ENCODE measurements at regions not wholly inside any gene's neighbourhood (a gene's known extent, or its start where the extent isn't known, plus 50 kb on each side); places are given as distances from the start of the nearest gene placed in this dataset.

- no peak for ATAC-seq
- 26 to 57% (median 48%) methylated on average over 1 of the region's 1 CpG for WGBS, 4 donors
- TF ChIP-seq CTCF (IDR thresholded peaks at IDR 0.05) (no peak), POLR2A (IDR thresholded peaks at IDR 0.05) (no peak)
These were observed 152.4 kb upstream of the SPIN4 start for GRCh38 chrX:63503541-63503940.

GRCh38 chrX:63488546-63489373, 137.6 kb upstream of the SPIN4 start:
- peak in 1 of 4 donors; percentile 18 for ATAC-seq

More at GRCh38 chrX:63503541-63503940, 152.4 kb upstream of the SPIN4 start:
- no peaks in the 10 kb centered on the region for H3K4me1 ChIP-seq
- H3K4me3 ChIP-seq, result no peak overlapping the region
- no peaks in the 10 kb centered on the region for H3K27me3 ChIP-seq
- H3K36me3 ChIP-seq, result no peaks in the 10 kb centered on the region
- peaks cover 0 to 6% (median 0%) of the 10 kb centered on the region in 12 donors for H3K9me3 ChIP-seq
- no peak overlapping the region for H3K27ac ChIP-seq
- intact Hi-C loops (cut with DNase I), result loop anchor here in 1 of 10 donors (10.0 kb wide), 1 partner anchor 149 kb away; the partner anchor contains the start of gene SPIN4
- no peak for DNase-seq

GRCh38 chrX:63475200-63475599, 124.1 kb upstream of the SPIN4 start:
- Histone ChIP-seq H3K9me3 (peaks cover 0 to 63% (median 14%) of the 10 kb centered on the region in 12 donors), H3K4me1 (no peaks in the 10 kb centered on the region), H3K27me3 (no peaks in the 10 kb centered on the region), H3K36me3 (peaks cover 0 to 4% (median 0%) of the 10 kb centered on the region in 9 donors), H3K4me3 (no peak overlapping the region), H3K27ac (no peak overlapping the region)
- TF ChIP-seq CTCF (IDR thresholded peaks at IDR 0.05) (no peak), POLR2A (IDR thresholded peaks at IDR 0.05) (no peak)
- ATAC-seq, result no peak
- 71 to 100% (median 83%) methylated on average over 1 of the region's 1 CpG for WGBS, 4 donors
- intact Hi-C loops (cut with DNase I), result no loop called here
- no peak for DNase-seq

More at GRCh38 chrX:63488546-63489373, 137.6 kb upstream of the SPIN4 start:
- no peaks in the 10 kb centered on the region for H3K9me3 ChIP-seq
- H3K4me1 ChIP-seq, result peaks cover 0 to 4% (median 0%) of the 10 kb centered on the region in 12 donors
- no peak overlapping the region for H3K27ac ChIP-seq
- no peak overlapping the region for H3K4me3 ChIP-seq
- TF ChIP-seq CTCF (IDR thresholded peaks at IDR 0.05) (no peak), POLR2A (IDR thresholded peaks at IDR 0.05) (no peak)
- H3K36me3 ChIP-seq, result no peaks in the 10 kb centered on the region
- intact Hi-C loops (cut with DNase I), result no loop called here
- no peak for DNase-seq
- no peaks in the 10 kb centered on the region for H3K27me3 ChIP-seq
- 83 to 87% (median 85%) methylated on average over 3 to 4 of the region's 4 CpGs for WGBS, 4 donors

GRCh38 chrX:63471004-63471403, 119.9 kb upstream of the SPIN4 start:
- DNase-seq, result no peak
- Histone ChIP-seq H3K9me3 (peaks cover 0 to 67% (median 12%) of the 10 kb centered on the region in 12 donors), H3K4me1 (no peaks in the 10 kb centered on the region), H3K4me3 (no peak overlapping the region), H3K36me3 (no peaks in the 10 kb centered on the region), H3K27me3 (no peaks in the 10 kb centered on the region), H3K27ac (no peak overlapping the region)
- no peak for TF ChIP-seq CTCF (IDR thresholded peaks at IDR 0.05)
- no peak for TF ChIP-seq POLR2A (IDR thresholded peaks at IDR 0.05)
- intact Hi-C loops (cut with DNase I), result no loop called here
- no peak for ATAC-seq
- 63 to 92% (median 77%) methylated on average over 1 of the region's 1 CpG for WGBS, 4 donors
